Astrocyte (in vitro differentiated cells and primary cell): ENCODE measurements at regions not wholly inside any gene's neighbourhood (a gene's known extent, or its start where the extent isn't known, plus 50 kb on each side); places are given as distances from the start of the nearest gene placed in this dataset.

Experiments
- EZH2 ChIP-seq: IDR thresholded peaks from 2 replicates; pipeline ENCODE4 v1.6.1; 2012; ENCODE audit warnings: mild to moderate bottlenecking, low read length, inconsistent platforms; ENCODE audit not compliant: insufficient read depth
- TF ChIP-seq, protein P1 (sequence below): IDR thresholded peaks from 2 replicates; pipeline ENCODE4 v1.5.1; 2011; ENCODE audit warnings: low read depth, mild to moderate bottlenecking, inconsistent platforms, low read length, moderate library complexity; ENCODE audit not compliant: insufficient read depth

DNA sequence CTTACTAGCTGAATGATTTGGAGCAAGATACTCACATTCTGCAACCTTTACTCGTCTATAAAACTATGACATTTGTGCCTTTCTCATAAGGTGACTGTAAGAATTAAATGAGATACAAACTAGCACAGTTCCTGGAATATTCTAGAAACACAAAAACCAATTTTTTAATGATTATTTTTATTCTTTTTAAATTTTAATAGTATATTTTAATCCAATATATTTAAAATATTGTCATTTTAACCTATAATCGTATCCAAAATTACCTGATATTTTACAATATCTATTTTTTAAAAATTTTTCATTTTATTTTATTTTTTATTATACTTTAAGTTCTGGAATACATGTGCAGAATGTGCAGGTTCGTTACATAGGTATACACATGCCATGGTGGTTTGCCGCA is 238.1 kb downstream of the OLFM4 start:
- TF ChIP-seq, protein P1, sequence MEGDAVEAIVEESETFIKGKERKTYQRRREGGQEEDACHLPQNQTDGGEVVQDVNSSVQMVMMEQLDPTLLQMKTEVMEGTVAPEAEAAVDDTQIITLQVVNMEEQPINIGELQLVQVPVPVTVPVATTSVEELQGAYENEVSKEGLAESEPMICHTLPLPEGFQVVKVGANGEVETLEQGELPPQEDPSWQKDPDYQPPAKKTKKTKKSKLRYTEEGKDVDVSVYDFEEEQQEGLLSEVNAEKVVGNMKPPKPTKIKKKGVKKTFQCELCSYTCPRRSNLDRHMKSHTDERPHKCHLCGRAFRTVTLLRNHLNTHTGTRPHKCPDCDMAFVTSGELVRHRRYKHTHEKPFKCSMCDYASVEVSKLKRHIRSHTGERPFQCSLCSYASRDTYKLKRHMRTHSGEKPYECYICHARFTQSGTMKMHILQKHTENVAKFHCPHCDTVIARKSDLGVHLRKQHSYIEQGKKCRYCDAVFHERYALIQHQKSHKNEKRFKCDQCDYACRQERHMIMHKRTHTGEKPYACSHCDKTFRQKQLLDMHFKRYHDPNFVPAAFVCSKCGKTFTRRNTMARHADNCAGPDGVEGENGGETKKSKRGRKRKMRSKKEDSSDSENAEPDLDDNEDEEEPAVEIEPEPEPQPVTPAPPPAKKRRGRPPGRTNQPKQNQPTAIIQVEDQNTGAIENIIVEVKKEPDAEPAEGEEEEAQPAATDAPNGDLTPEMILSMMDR, result no peak
- TF ChIP-seq EZH2, result no peak
